Loucy (cell line): ENCODE measurements at regions not wholly inside any gene's neighbourhood (a gene's known extent, or its start where the extent isn't known, plus 50 kb on each side); places are given as distances from the start of the nearest gene placed in this dataset.

ENCODE experiments used
- H2AFZ ChIP-seq: fragments of 200-600 bp; sonication (generic); 2 replicates; pipeline ENCODE4 v1.6.0; 2016; ENCODE audit warnings: antibody characterized with exemption, mild to moderate bottlenecking, low read length, moderate library complexity
- H3F3A ChIP-seq: fragments of 200-600 bp; 2 replicates; pipeline ENCODE4 v1.6.0; 2016; ENCODE audit warnings: antibody characterized with exemption, low read depth, mild to moderate bottlenecking
- H3K27me3 ChIP-seq: fragments of 200-600 bp; sonication (generic); 2 replicates; pipeline ENCODE4 v1.6.1; 2014; ENCODE audit warnings: low read length, mild to moderate bottlenecking; ENCODE audit not compliant: insufficient read depth, poor library complexity, severe bottlenecking
- H3K36me3 ChIP-seq: fragments of 200-600 bp; sonication (generic); 2 replicates; pipeline ENCODE4 v1.6.1; 2016; ENCODE audit warnings: low read length; ENCODE audit not compliant: insufficient read depth
- H3K4me1 ChIP-seq: fragments of 200-600 bp; sonication (generic); 2 replicates; pipeline ENCODE4 v1.5.1; 2014; ENCODE audit warnings: low read length, mild to moderate bottlenecking; ENCODE audit not compliant: insufficient read depth, poor library complexity, severe bottlenecking
- H3K4me2 ChIP-seq: fragments of 200-600 bp; sonication (generic); 2 replicates; pipeline ENCODE4 v1.6.0; 2014; ENCODE audit warnings: antibody characterized with exemption, low read length, low read depth, mild to moderate bottlenecking; ENCODE audit not compliant: poor library complexity, severe bottlenecking
- H3K4me3 ChIP-seq: fragments of 200-600 bp; sonication (generic); 2 replicates; pipeline ENCODE4 v1.5.1; 2014; ENCODE audit warnings: low read length, mild to moderate bottlenecking, mixed read lengths; ENCODE audit not compliant: poor library complexity, severe bottlenecking
- H3K79me2 ChIP-seq: fragments of 200-600 bp; sonication (generic); 2 replicates; pipeline ENCODE4 v1.6.1; 2014; ENCODE audit warnings: low read length; ENCODE audit not compliant: insufficient read depth
- H3K9ac ChIP-seq: fragments of 200-600 bp; sonication (generic); 2 replicates; pipeline ENCODE4 v1.6.0; 2014; ENCODE audit warnings: mild to moderate bottlenecking, low read depth, low read length, moderate library complexity; ENCODE audit not compliant: poor library complexity, severe bottlenecking
- H3K9me2 ChIP-seq: fragments of 200-600 bp; sonication (generic); replicated peaks from 2 replicates; pipeline ENCODE4 v1.6.1; 2016; ENCODE audit warnings: low read depth, low read length, mixed read lengths
- H3K9me3 ChIP-seq: fragments of 200-600 bp; sonication (generic); 2 replicates; pipeline ENCODE4 v1.6.1; 2014; ENCODE audit warnings: mild to moderate bottlenecking, antibody characterized with exemption, low read length, low read depth; ENCODE audit not compliant: insufficient read depth
- H4K20me1 ChIP-seq: fragments of 200-600 bp; sonication (generic); 2 replicates; pipeline ENCODE4 v1.6.0; 2014; ENCODE audit warnings: antibody characterized with exemption, low read length, mild to moderate bottlenecking; ENCODE audit not compliant: insufficient read depth, poor library complexity, severe bottlenecking
- EZH2phosphoT487 ChIP-seq: fragments of 200-600 bp; IDR thresholded peaks from 2 replicates; pipeline ENCODE4 v1.6.1; 2018; ENCODE audit warnings: antibody characterized with exemption, mild to moderate bottlenecking, moderate library complexity, borderline replicate concordance
- TF ChIP-seq, protein P1 (sequence below): fragments of 200-600 bp; sonication (generic); conservative IDR thresholded peaks from 2 replicates; pipeline ENCODE4 v1.5.1; 2014; ENCODE audit warnings: mild to moderate bottlenecking, antibody characterized with exemption, low read length

- no peaks in the 10 kb centered on the region for H3K27me3 ChIP-seq
- no peak overlapping the region for H3K4me2 ChIP-seq
Observed at GRCh38 chr10:63010203-63010602, 122.9 kb upstream of the NRBF2 start.

GRCh38 chr10:63008491-63008890 lies 124.6 kb upstream of the NRBF2 start:
- H3K4me2 ChIP-seq: no peak overlapping the region
- H3K9me2 ChIP-seq: no peaks in the 10 kb centered on the region

More at GRCh38 chr10:63010203-63010602, 122.9 kb upstream of the NRBF2 start:
- no peaks in the 10 kb centered on the region for H3K9me3 ChIP-seq
- no peak overlapping the region for H3K9ac ChIP-seq
- H3K4me3 ChIP-seq: no peak overlapping the region
- TF ChIP-seq EZH2phosphoT487: no peak
- TF ChIP-seq, protein P1, sequence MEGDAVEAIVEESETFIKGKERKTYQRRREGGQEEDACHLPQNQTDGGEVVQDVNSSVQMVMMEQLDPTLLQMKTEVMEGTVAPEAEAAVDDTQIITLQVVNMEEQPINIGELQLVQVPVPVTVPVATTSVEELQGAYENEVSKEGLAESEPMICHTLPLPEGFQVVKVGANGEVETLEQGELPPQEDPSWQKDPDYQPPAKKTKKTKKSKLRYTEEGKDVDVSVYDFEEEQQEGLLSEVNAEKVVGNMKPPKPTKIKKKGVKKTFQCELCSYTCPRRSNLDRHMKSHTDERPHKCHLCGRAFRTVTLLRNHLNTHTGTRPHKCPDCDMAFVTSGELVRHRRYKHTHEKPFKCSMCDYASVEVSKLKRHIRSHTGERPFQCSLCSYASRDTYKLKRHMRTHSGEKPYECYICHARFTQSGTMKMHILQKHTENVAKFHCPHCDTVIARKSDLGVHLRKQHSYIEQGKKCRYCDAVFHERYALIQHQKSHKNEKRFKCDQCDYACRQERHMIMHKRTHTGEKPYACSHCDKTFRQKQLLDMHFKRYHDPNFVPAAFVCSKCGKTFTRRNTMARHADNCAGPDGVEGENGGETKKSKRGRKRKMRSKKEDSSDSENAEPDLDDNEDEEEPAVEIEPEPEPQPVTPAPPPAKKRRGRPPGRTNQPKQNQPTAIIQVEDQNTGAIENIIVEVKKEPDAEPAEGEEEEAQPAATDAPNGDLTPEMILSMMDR: no peak
- no peaks in the 10 kb centered on the region for H4K20me1 ChIP-seq
- no peak overlapping the region for H2AFZ ChIP-seq
- no peaks in the 10 kb centered on the region for H3K36me3 ChIP-seq
- H3K4me1 ChIP-seq: no peaks in the 10 kb centered on the region
- H3K9me2 ChIP-seq: no peaks in the 10 kb centered on the region
- H3F3A ChIP-seq: no peaks in the 10 kb centered on the region
- H3K79me2 ChIP-seq: no peaks in the 10 kb centered on the region

GRCh38 chr10:63007112-63007511 lies 126.0 kb upstream of the NRBF2 start:
- H3K9me2 ChIP-seq: no peaks in the 10 kb centered on the region
- H3K4me3 ChIP-seq: no peak overlapping the region
- no peaks in the 10 kb centered on the region for H3K9me3 ChIP-seq
- no peak overlapping the region for H3K9ac ChIP-seq
- H3K36me3 ChIP-seq: no peaks in the 10 kb centered on the region
- no peak overlapping the region for H2AFZ ChIP-seq
- H3K79me2 ChIP-seq: no peaks in the 10 kb centered on the region
- H3K4me1 ChIP-seq: no peaks in the 10 kb centered on the region
- TF ChIP-seq, protein P1: no peak
- no peak for TF ChIP-seq EZH2phosphoT487
- H4K20me1 ChIP-seq: no peaks in the 10 kb centered on the region
- no peaks in the 10 kb centered on the region for H3F3A ChIP-seq
- H3K27me3 ChIP-seq: no peaks in the 10 kb centered on the region
- no peak overlapping the region for H3K4me2 ChIP-seq

More at GRCh38 chr10:63008491-63008890, 124.6 kb upstream of the NRBF2 start:
- no peak overlapping the region for H2AFZ ChIP-seq
- no peaks in the 10 kb centered on the region for H3K9me3 ChIP-seq
- H3K27me3 ChIP-seq: no peaks in the 10 kb centered on the region
- H4K20me1 ChIP-seq: no peaks in the 10 kb centered on the region
- no peaks in the 10 kb centered on the region for H3K79me2 ChIP-seq
- no peaks in the 10 kb centered on the region for H3K36me3 ChIP-seq
- no peaks in the 10 kb centered on the region for H3F3A ChIP-seq
- TF ChIP-seq EZH2phosphoT487: no peak
- TF ChIP-seq, protein P1: no peak
- no peak overlapping the region for H3K9ac ChIP-seq
- H3K4me1 ChIP-seq: no peaks in the 10 kb centered on the region
- no peak overlapping the region for H3K4me3 ChIP-seq
